CD4-positive, alpha-beta T cell treated with Interferon gamma for 1 hour (primary cell): ENCODE measurements at regions not wholly inside any gene's neighbourhood (a gene's known extent, or its start where the extent isn't known, plus 50 kb on each side); places are given as distances from the start of the nearest gene placed in this dataset.
A peak's percentile ranks its signal among the peaks of the same experiment; 100 is the strongest.
"Not testable (repeated sequence)": the region's sequence is repeated elsewhere in the genome, so short reads cannot be mapped to it uniquely, and the experiment has no call there.

Experiments
- DNase-seq: peaks from one replicate; pipeline ENCODE4 v3.0.0-alpha.2; 2020

DNA sequence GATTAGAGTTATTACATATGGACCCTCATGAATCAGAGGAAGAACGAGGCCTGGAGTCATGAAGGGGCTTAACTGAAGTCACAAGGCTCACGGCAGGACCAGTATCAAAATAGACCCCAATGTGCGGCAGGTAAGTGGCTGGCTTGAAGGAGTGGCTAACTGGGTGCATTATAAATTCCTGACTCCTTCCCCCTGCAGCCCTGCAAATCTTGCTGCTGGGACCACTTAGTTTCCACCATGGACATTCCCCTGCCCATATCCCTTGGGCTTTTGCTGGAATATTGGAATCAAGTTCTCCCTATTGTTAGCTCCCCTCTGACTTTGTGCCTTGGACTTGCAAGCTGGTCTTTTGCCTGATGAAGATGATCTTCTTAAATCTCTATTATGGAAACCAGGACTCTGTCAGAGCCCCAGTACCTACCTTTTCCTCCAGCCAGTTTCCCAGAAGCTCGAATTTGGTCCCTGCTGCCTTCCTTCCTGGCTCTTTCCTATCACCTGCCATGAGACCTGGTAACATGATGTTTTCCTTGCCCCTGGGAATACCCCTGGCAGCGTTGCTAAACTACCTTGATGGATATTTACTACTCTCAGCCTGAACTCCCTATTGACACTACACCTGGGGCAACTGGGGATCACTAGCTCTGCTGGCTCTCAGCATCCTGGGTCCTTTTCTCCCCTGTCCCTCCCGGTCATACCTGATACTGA is 156.0 kb upstream of the JUN start:
- no peak for DNase-seq

DNA sequence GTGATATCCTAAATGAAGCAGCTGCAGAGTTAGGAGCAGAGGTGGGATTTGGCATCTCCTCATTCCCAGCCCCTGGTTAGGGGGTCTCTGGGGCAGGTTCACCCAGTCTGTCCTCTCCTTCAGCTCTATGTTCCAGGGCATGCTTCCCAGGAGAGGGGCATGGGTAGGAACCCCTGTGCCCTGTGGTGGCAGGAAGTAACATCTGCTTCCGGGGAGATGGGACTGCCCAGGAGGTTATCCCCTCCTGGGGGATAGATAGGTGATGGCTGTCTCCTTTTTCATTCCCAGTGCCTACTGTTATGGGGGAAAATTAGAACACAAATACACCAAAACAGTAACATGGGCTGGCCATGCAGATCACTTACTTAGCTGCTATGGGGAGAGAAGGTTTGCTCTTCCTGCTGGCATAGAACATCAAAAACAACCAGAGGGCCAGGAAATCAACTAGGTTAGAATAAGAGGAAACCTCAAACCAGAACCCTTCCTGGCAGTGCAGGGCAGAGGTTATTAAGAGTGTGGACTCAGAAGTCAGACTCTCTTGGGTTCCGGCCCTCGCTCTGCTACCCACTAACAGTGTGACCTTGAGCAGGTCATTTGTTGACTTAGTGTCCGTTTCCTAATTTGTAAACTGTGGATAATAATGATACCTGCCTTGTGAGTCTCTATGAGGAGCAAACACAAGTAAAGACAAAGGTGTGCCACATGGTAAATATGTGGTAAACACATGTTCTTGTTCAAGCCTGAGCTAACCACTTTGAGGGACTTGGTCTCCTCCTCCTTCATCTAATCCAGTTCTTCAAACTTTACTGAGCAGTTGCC is 157.8 kb upstream of the JUN start:
- no peak for DNase-seq

DNA sequence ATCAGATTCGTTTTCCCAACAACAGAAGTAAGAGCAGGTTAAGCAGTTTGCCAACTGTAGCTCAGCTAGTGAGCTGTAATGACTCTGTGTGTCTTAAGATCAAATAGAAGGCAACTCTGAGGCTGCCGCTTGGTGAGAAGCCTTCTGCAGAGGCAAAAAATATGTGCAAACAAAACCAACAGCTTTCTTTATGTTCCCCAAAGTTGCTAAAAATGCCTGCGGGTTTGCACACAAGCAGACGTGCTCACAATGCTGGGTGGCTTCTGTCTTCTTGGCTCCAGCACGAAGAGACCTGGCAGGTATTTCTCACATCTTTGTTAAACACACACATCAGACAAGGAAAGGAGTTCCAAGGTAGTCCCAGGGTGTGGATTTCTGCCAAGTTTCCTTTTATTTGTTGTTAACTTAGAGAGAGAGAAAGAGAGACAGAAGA is 158.9 kb upstream of the JUN start:
- no peak for DNase-seq

DNA sequence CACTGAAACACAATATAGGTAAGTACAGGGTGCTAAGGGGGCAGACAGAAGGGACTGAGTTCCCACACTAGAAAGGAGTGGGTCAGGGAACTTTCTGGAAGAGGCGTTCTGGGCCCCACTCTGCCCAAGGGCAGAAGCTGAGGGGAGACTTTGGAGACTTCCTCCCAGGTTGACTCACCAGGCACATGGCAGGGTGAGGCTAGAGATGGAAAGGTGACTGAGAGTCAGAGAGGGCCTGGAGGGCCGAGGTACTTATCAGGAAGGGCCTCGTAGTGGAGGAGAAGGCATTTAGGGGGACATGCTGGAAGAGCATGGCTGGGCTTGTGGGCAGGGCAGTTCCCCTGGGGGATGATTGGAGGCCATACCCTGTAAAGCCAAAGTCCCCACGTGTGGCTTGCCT is 159.9 kb upstream of the JUN start:
- DNase-seq, result no peak

DNA sequence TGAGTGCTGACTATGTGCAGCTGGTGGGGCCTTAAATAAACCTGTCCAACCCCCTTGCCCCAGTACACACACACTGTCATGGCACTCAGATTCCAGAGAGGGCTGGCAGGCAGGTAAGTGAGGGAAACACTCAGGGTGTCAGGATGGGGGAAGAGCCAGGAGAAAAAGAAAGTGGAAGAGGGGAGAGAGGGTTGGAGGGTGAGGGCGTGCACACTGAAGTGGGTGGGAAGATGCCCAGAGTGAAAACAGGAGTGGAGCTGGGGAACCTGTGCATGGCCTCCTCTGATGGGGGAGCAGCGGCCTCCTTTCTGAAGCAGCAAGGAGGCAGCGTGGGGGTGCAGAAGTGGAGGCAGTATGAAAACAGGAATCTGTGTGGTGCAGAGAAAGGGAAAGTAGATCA is 160.6 kb upstream of the JUN start:
- no peak for DNase-seq

DNA sequence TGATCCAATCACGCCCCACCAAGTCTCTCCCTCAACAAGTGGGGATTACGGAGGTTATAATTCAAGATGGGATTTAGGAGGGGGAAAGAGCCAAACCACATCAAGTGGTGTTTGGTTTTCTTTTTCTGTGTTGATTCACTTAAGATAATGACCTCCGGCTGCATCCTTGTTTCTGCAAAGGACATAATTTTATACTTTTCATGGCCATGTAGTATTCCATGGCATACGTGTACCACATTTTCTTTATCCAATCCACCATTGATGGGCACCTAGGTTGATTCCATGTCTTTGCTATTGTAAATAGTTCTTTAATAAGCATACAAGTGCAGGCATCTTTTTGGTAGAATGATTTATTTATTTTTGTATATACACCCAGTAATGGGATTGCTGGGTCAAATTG is 162.5 kb upstream of the JUN start:
- DNase-seq, result no peak

DNA sequence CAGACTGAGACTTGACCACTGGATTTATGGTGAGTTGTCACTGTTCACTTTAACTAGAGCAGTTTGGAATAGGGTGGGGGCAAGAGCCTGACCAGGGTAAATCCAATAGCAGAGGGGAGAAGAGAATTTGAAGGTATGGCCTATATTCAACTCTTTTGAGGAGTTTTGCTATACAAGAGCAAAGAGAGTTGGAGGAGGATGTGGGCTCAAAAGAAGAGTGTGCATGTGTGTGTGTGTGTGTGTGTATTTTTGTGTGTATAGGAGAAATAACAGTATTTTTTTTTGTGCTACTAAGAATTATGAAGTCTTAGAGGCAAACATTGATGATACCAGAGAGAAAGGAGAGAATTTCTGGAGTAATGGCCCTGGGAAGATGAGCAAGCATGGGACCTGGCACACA is 164.8 kb upstream of the JUN start:
- DNase-seq, result no peak

DNA sequence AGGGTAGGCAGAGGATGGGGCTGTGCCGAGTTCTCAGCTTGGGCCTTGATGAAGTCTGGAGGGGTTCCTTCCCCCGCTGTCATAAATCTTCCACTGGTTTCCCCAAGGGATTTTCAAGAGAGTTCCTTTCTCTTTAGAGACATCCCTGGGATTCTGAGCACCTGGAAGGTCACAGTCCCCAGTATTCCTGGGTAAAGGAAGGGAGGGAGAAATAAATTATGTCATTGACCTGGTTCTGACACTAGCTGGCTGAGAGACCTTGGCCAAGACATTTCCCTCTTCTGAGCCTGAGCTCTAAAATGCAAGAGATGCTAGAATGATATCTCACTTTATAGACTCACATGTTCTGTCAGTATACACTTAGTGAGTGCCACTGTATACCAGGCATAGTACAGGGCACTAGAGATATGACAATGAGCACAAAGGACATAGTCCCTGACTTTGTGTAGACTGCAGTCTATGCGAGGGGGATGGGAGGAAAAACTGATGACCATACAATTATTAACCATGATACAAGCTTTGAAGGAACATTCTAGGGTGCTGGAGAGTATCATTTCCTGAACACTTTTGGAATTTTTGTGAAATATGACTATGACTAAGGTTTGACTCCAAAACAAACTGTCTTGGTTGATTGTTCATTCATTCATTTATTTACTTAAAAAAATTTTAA is 165.8 kb upstream of the JUN start:
- no peak for DNase-seq

DNA sequence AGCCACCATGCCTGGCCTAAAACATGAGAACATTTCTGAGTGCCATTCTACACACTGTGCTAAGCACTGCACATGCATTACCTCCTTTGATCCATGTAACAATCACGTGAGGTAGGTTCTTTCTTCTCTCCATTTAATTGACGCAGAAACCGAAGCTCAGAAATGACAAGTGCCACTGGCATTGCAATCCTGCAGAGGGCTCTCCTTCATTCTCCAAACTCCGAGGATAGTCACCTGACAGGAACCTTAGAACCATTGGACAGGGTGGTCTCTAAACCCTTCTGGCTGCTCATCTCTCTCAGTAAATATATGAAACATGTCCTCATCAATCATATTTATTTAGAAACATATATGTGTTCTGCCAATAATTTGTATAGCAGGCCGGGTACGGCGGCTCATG is 167.1 kb upstream of the JUN start:
- no peak for DNase-seq

DNA sequence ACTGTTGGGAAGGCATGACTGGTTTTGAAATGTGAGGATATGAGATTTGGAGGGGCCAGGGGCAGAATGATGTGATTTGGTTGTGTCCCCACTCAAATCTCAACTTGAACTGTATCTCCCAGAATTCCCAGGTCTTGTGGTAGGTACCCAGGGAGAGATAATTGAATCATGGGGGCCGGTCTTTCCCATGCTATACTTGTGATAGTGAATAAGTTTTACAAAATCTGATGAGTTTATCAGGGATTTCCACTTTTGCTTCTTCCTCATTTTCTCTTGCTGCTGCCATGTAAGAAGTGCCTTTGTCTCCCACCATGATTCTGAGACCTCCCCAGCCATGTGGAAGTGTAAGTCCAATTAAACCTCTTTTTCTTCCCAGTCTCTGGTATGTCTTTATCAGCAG is 170.1 kb upstream of the JUN start:
- not testable (repeated sequence) for DNase-seq

DNA sequence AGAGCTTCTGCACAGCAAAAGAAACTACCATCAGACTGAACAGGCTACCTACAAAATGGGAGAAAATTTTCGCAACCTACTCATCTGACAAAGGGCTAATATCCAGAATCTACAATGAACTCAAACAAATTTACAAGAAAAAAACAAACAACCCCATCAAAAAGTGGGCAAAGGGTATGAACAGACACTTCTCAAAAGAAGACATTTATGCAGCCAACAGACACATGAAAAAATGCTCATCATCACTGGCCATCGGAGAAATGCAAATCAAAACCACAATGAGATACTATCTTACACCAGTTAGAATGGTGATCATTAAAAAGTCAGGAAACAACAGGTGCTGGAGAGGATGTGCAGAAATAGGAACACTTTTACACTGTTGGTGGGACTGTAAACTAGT is 179.4 kb upstream of the JUN start:
- DNase-seq, result not testable (repeated sequence)

DNA sequence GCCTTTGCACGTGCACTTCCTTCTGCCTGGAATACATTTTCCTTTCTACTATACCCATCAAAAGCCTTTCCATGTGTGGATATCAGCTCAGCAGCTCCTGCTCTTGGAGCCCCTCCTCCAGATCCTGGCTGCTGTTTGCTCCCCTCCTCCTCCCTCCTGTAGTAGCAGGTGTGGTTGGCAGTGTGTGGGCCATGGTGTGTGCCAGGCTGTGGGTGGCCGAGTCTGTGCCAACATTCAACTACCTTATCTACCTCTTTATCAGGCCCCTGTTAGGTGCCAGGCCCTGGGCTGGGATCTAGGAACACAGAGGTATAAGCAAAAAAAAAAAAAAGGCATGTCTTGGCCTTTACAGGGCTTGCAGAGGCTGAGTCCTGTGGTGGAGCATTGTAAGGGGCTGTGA is 180.6 kb upstream of the JUN start:
- DNase-seq, result no peak

DNA sequence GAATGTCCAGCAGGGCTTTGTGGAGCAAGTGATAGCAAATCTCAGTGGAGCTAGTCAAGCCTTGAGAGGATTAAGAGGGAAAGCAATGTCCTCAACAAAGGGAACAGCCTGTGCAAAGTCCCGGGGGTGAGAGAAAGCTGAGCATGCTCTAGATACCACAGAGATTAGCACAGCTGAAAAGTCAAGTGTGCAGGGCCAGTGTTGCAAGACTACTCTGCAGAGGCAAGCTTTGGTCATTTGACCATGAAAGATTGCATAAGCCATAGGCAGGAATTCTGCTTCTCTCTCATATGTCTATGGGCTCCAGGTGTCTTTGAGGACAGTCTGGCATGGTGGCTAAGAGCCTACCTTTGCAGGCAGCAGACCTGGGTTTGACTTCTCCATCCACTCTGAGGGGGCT is 181.0 kb upstream of the JUN start:
- no peak for DNase-seq

DNA sequence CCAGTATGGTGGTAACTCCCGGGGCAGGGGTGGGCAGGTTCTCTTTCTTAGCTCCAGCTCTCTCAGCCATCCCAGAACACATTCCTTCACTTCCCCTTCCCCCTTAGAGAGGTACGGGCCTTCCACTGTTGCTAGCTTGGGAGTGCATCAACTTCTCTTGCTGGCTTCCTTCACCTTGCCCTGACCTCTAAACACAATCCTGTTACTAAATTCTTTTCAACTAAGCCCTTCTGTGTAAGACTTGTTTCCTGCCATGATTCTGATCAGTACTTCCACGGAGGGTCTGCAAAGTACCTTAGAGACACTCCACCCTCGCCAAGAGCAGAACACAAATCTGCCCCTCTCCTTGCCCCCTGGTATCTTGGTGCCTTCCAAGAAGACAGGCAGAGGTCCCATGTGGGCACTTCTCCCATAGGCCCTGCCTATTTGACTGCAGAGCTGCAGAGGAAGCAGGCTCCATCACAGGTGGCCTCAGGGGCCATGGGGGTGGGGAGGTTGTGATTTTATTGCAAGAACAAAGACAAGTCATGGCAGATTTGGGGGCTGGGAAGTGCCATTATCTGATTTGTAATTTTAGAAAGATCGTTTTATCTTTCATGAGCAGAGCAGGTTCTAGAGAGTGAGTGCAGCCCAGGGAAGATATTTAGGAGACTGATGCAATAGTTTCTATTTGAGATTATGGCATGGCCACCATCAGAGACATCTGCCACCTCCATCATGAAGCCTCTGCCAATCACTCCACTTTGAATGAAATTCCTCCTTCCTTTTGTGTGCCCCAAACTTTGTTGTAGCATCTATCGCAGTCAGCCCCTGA is 182.5 kb upstream of the JUN start:
- DNase-seq, result no peak

DNA sequence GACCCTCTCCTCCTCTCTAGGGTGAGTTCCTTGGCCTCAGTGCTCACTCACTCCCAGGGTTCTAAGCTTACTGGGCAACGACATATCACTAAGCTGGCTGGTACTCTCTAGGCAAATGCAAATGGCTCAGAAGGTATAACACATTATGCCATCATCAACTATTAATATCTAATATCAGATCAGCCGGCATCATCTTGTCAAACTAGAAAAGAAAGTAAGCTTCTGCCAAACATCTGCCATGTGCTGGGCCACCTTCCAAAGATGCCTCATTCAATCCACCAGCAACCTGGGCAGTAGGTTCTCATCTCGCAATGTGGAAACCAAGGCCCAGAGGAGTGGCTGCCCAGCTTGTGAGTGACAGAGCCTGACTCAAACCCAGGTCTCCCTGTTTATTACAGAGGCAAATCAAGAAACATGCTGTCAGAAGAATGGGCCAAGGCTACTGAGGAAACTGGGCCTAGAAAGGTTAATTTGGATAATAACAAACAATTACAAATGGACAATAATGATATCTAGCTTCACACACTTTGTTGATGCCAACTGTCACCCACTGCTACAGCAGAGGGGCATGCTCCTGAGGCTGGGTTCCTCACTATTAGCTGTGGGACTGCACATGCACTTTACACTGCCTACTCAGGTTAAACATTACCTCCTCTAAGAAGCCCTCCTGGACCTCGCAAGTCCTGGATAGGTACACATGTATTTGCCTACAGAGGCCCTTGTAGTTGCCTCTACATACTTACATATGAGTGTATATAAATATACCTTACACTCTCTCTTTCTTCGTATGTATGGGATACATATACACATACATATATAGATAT is 183.3 kb upstream of the JUN start:
- no peak for DNase-seq

DNA sequence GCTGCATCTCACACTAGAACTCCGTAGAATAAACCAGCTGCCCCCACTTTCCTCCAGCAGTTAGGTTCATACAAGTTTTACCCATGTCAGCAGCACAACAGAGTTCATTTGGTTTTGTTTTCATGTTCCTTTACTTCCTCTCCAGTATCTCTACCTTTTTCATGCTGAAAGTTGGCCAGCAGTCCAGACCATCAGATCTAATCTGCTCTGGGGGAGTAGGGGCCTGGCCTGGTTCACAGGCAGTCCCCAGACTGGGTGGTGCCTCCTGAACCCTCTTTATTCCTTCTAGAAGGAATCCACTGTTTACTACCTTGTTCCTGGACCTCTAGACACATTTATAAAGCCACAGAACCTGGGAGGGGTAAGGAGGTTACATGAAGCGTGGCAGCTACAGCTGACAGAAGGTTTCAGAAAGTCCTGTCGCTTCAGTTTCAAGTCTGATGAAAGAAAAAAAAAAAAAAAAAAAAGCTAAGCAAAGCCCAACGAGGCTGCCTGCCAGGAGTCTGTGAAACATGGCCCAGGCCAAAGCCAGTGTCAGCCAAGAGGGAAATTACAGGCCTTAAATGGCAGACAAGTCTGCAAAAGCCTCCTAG is 184.6 kb upstream of the JUN start:
- DNase-seq, result peak; percentile 39

DNA sequence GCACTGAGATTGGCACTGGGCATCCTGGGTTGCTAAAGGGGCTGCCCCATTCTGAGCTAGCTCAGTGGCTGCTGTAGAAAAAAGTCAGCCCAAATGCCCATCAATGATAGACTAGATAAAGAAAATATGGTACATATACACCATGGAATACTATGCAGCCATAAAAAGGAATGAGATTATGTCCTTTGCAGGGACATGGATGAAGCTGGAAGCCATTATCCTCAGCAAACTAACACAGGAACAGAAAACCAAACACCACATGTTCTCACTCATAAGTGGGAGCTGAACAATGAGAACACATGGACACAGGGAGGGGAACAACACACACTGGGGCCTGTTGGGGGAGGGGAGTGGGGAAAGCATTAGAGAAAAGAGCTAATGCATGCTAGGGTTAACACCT is 185.3 kb upstream of the JUN start:
- not testable (repeated sequence) for DNase-seq

DNA sequence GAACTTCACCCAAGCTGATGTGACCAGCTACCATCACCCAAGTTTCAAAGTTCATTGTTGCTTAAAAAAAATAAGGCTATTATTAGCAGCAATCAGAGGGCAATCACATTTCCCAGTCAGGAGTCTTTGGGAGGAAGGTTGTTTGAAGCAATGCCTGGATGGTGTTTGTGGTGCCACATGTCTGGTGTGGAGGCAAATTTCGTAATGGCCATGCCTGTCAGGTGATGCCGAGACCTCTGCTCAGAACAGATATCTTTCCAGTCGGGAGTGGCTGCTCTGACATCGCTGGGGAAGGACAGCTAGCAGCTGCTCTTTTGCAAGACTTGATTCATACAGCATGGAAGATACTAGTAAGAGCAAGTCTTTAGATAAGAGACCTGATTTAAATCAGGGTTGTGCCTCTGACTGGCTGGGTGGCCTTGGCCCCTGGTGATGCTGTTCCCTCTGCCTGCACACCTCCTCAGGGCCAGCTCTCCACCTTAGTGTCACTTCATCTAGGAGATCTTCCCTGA is 187.8 kb upstream of the JUN start:
- no peak for DNase-seq

DNA sequence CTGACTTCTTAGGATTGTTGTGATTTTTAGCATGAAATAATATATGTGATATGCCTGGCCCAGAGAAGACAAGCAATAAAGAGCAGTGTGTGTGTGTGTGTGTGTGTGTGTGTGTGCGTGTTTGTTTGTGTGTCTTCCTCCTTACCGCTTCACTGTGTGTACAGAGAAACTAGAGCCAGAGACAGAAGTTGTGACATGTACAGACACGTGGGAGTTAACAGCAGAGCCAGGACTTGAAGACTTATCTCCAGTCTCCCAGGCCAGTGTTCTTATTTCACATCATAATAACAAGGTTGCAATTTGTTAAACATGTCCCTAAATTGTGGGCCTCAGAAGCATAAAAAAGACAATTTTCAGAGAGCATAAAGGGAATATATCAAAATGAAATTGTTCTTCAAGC is 192.0 kb upstream of the JUN start:
- DNase-seq, result no peak

DNA sequence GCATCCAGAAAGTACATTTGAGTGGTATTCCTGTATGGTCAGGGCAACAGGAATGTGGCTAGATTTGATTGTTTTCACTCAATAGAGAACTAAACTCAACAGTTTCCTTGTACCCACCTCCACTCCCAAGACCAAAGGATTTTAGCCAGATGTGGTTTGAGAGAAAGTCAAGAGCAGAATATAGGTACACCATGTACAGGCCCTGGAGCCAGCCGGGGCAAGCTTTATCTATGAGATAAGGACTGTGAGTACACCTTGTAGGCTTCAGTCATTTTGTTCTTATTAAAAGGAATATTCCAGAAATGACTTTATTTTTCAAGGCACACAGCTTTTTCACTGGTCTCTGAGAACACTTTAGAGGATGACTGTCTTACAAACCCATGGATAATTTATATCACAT is 192.4 kb upstream of the JUN start:
- no peak for DNase-seq

DNA sequence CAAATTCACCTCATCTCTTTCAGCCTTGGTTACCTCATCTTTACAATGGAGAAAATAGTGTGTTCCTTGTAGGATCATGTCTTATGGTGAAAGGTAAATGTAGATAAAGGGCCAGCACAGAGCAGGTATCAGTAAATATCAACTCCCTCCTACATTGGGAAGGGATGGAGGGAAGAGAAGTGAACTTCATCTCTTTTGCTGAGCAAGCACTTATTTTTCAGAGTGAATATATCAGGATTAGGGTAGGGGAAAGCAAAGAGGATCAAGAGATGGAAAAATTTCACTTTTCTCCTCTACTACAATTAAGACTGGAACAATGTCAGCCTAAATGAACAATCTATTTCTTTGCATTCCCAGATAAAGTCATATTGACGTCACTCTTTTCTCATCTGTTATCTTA is 193.8 kb upstream of the JUN start:
- DNase-seq, result no peak

DNA sequence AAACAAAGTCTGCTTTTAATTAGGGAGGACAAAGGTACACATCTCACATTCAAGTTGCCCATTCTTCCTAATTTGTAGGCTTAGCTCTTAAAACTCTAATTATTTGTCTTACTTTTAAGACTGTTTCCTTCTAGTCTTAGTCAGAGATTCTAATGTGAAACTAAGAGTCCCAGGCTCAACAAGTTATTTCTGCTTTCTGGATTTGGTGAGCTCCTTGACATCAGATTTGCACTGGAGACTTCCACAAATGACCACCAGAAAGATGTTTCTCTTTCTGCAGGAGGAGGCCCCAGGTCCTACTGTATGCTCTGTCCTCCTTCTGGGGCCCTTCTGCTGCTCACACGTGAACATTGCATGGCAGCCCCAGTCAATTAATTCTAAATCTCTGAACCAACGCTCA is 194.2 kb upstream of the JUN start:
- DNase-seq, result no peak
